Right lobe of liver (tissue), 6 donors: ENCODE measurements at regions not wholly inside any gene's neighbourhood (a gene's known extent, or its start where the extent isn't known, plus 50 kb on each side); places are given as distances from the start of the nearest gene placed in this dataset.

Experiments
- ATAC-seq, 4 donors: fragments of 200-7000 bp; cut with Tn5 transposase; one replicate each; pipeline ENCODE4 v1.9.1; 2020; ENCODE audit warnings: mild to moderate bottlenecking in 4 of 4, moderate library complexity in 4 of 4
- DNase-seq, 3 donors: peaks; one replicate each; pipeline ENCODE4 v3.0.0-alpha.2; 2020
- H3K27ac ChIP-seq, 3 donors: fragments of 200-600 bp; one replicate each; pipeline ENCODE4 v1.8.0; 2022
- H3K27me3 ChIP-seq, 2 donors: fragments of 200-600 bp; one replicate each; pipeline ENCODE4 v1.8.0; 2022
- H3K36me3 ChIP-seq, 4 donors: fragments of 200-600 bp; sonication (generic) in 1 of 4; one replicate each; pipeline versions ENCODE4 v1.5.1 to v1.8.0; 2017 to 2022; ENCODE audit warnings: control low read depth in 1 of 4
- H3K4me1 ChIP-seq, 4 donors: fragments of 200-600 bp; sonication (generic) in 1 of 4; one replicate each; pipeline versions ENCODE4 v1.5.1 to v1.8.0; 2017 to 2022; ENCODE audit warnings: control low read depth in 1 of 4
- H3K4me3 ChIP-seq, 3 donors: fragments of 200-600 bp; one replicate each; pipeline ENCODE4 v1.8.0; 2022
- H3K9me3 ChIP-seq, 4 donors: fragments of 200-600 bp; sonication (generic) in 1 of 4; one replicate each; pipeline versions ENCODE4 v1.5.1 to v1.8.0; 2017 to 2022; ENCODE audit warnings: control low read depth in 1 of 4
- CTCF ChIP-seq, 4 donors: fragments of 200-600 bp in 3 of 4; fragments of 450-650 bp in 1 of 4; IDR thresholded peaks; one replicate each; pipeline versions ENCODE4 v1.5.1 to v1.8.0; 2016 to 2022; ENCODE audit warnings: antibody characterized with exemption in 4 of 4, mild to moderate bottlenecking in 2 of 4
- POLR2A ChIP-seq: fragments of 450-650 bp; IDR thresholded peaks from one replicate; pipeline ENCODE4 v1.6.1; 2017; ENCODE audit warnings: antibody characterized with exemption, mild to moderate bottlenecking
- WGBS: methylation state at CpG from one replicate; pipeline ENCODE4 v1.1.6; 2018; ENCODE audit warnings: low coverage, low lambda C conversion rate; ENCODE audit not compliant: insufficient coverage; ENCODE audit errors: missing lambda C conversion rate; 5-methylcytosine and 5-hydroxymethylcytosine counted together
- intact Hi-C, 2 donors: fragments of 100-400 bp; cut with DNase I; formaldehyde crosslinking; loops; one replicate each; pipeline versions ENCODE4 v1.11.2 to v1.14.1; 2022
- donor health status: DM: no; HTN: yes; CAD: no.
- donor health status: DM: no; HTN: no; CAD: no.
- donor health status: DM: no; HTN: no; CAD: no.
- donor health status: DM: no; HTN: yes; CAD: no.
- donor health status: DM: no; HTN: yes; CAD: no.

- Histone ChIP-seq H3K9me3 (no peaks in the 10 kb centered on the region), H3K27ac (no peak overlapping the region), H3K4me1 (peaks cover 0 to 5% (median 2%) of the 10 kb centered on the region in 4 donors), H3K27me3 (no peaks in the 10 kb centered on the region), H3K4me3 (no peak overlapping the region), H3K36me3 (no peaks in the 10 kb centered on the region)
- TF ChIP-seq POLR2A (no peak), CTCF (IDR thresholded peaks at IDR 0.05) (no peak)
- intact Hi-C loops = no loop called here
- DNase-seq (no peak), ATAC-seq (no peak)
These were observed 226.1 kb upstream of the CEP162 start for GRCh38 chr6:84453499-84453898.

- no peaks in the 10 kb centered on the region for H3K36me3 ChIP-seq
- WGBS = 88% methylated on average over 2 of the region's 2 CpGs
- H3K27me3 ChIP-seq = no peaks in the 10 kb centered on the region
- no peak overlapping the region for H3K4me3 ChIP-seq
- ATAC-seq (no peak), DNase-seq (no peak)
- peaks cover 0 to 5% (median 2%) of the 10 kb centered on the region in 4 donors for H3K4me1 ChIP-seq
- intact Hi-C loops = no loop called here
- no peaks in the 10 kb centered on the region for H3K9me3 ChIP-seq
- no peak for TF ChIP-seq CTCF (IDR thresholded peaks at IDR 0.05)
- TF ChIP-seq POLR2A = no peak
- peak overlapping the region in 1 of 3 donors; percentile 5 for H3K27ac ChIP-seq
These were observed 222.6 kb upstream of the CEP162 start for GRCh38 chr6:84450018-84450417.

GRCh38 chr6:84449220-84449619, 221.8 kb upstream of the CEP162 start:
- DNase-seq (peak; percentile 19 to 60 (median 31)), ATAC-seq (peak; percentile 80 to 95 (median 91))
- Histone ChIP-seq H3K4me1 (peaks cover 0 to 5% (median 2%) of the 10 kb centered on the region in 4 donors), H3K4me3 (no peak overlapping the region), H3K36me3 (no peaks in the 10 kb centered on the region), H3K27me3 (no peaks in the 10 kb centered on the region), H3K27ac (peak overlapping the region in 1 of 3 donors; percentile 5), H3K9me3 (no peaks in the 10 kb centered on the region)
- no peak for TF ChIP-seq CTCF (IDR thresholded peaks at IDR 0.05)
- no peak for TF ChIP-seq POLR2A
- WGBS = 18% methylated on average over 6 of the region's 6 CpGs
- intact Hi-C loops = no loop called here

- ATAC-seq (no peak), DNase-seq (no peak)
- no peak overlapping the region for H3K27ac ChIP-seq
- no peaks in the 10 kb centered on the region for H3K36me3 ChIP-seq
- no peak overlapping the region for H3K4me3 ChIP-seq
- peaks cover 0 to 5% (median 2%) of the 10 kb centered on the region in 4 donors for H3K4me1 ChIP-seq
- H3K9me3 ChIP-seq = no peaks in the 10 kb centered on the region
- TF ChIP-seq CTCF (IDR thresholded peaks at IDR 0.05) (no peak), POLR2A (no peak)
- WGBS = 21% methylated on average over 2 of the region's 2 CpGs
- no peaks in the 10 kb centered on the region for H3K27me3 ChIP-seq
- intact Hi-C loops = no loop called here
These were observed 220.9 kb upstream of the CEP162 start for GRCh38 chr6:84448331-84448730.

- TF ChIP-seq POLR2A = no peak
- no peak for TF ChIP-seq CTCF (IDR thresholded peaks at IDR 0.05)
- no peak for DNase-seq
- no peak overlapping the region for H3K4me3 ChIP-seq
- H3K27ac ChIP-seq = no peak overlapping the region
- WGBS = 79% methylated on average over 3 of the region's 3 CpGs
- no peaks in the 10 kb centered on the region for H3K27me3 ChIP-seq
- H3K36me3 ChIP-seq = no peaks in the 10 kb centered on the region
- no peak for ATAC-seq
- H3K9me3 ChIP-seq = no peaks in the 10 kb centered on the region
- intact Hi-C loops = no loop called here
- peaks cover 0 to 5% (median 2%) of the 10 kb centered on the region in 4 donors for H3K4me1 ChIP-seq
These were observed 220.2 kb upstream of the CEP162 start for GRCh38 chr6:84447651-84448050.
